ENCODE measurements at regions not wholly inside any gene's neighbourhood (a gene's known extent, or its start where the extent isn't known, plus 50 kb on each side); places are given as distances from the start of the nearest gene placed in this dataset.

DNA sequence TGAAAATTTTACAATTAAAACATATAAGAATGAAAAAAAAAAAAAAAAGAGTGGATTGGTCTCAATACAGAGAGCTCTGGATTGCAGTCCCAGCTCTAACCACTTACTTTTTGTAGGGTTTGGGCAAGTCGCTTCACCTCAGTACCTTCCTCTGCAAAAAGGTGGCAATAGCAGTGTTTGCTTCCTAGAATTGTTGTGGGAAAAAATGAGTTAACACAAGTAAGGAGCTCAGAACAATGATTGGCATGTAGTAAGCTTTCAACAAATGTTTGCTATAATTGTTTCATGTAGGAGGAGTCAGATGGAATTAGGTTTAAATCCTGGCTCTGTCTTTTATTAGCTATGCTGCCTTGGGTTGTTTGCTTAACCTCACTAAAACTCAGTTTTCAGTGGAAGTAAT is 425.2 kb upstream of the TBL1XR1 start:
- TF ChIP-seq, protein P1, sequence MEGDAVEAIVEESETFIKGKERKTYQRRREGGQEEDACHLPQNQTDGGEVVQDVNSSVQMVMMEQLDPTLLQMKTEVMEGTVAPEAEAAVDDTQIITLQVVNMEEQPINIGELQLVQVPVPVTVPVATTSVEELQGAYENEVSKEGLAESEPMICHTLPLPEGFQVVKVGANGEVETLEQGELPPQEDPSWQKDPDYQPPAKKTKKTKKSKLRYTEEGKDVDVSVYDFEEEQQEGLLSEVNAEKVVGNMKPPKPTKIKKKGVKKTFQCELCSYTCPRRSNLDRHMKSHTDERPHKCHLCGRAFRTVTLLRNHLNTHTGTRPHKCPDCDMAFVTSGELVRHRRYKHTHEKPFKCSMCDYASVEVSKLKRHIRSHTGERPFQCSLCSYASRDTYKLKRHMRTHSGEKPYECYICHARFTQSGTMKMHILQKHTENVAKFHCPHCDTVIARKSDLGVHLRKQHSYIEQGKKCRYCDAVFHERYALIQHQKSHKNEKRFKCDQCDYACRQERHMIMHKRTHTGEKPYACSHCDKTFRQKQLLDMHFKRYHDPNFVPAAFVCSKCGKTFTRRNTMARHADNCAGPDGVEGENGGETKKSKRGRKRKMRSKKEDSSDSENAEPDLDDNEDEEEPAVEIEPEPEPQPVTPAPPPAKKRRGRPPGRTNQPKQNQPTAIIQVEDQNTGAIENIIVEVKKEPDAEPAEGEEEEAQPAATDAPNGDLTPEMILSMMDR (IDR thresholded peaks at IDR 0.05 in 4 of 5, conservative IDR thresholded peaks at IDR 0.05 in 1 of 5) = no peak
- no peak for TF ChIP-seq POLR2A (IDR thresholded peaks at IDR 0.05)
